ENCODE measurements at regions not wholly inside any gene's neighbourhood (a gene's known extent, or its start where the extent isn't known, plus 50 kb on each side); places are given as distances from the start of the nearest gene placed in this dataset.

GRCh38 chr6:141561154-141561553, 571.6 kb upstream of the GJE1 start:
- no peak overlapping the region for H3K4me2 ChIP-seq
- peaks cover 17% of the 10 kb centered on the region for H3K4me1 Mint-ChIP-seq
- no peak overlapping the region for H2AFZ ChIP-seq (replicated peaks)
- H3K9me3 ChIP-seq (ENCODE audit: low read depth), result no peaks in the 10 kb centered on the region
- no peak overlapping the region for H3K4me3 Mint-ChIP-seq
- H3K27ac ChIP-seq, result no peak overlapping the region
- TF ChIP-seq, protein P1, sequence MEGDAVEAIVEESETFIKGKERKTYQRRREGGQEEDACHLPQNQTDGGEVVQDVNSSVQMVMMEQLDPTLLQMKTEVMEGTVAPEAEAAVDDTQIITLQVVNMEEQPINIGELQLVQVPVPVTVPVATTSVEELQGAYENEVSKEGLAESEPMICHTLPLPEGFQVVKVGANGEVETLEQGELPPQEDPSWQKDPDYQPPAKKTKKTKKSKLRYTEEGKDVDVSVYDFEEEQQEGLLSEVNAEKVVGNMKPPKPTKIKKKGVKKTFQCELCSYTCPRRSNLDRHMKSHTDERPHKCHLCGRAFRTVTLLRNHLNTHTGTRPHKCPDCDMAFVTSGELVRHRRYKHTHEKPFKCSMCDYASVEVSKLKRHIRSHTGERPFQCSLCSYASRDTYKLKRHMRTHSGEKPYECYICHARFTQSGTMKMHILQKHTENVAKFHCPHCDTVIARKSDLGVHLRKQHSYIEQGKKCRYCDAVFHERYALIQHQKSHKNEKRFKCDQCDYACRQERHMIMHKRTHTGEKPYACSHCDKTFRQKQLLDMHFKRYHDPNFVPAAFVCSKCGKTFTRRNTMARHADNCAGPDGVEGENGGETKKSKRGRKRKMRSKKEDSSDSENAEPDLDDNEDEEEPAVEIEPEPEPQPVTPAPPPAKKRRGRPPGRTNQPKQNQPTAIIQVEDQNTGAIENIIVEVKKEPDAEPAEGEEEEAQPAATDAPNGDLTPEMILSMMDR (IDR thresholded peaks at IDR 0.05), result no peak
- TF ChIP-seq EZH2phosphoT487 (IDR thresholded peaks at IDR 0.05), result no peak
- TF ChIP-seq EZH2 (IDR thresholded peaks at IDR 0.05), result no peak
- H3K27me3 Mint-ChIP-seq (ENCODE audit: insufficient read depth, low read depth), result no peaks in the 10 kb centered on the region
- peaks cover 5% of the 10 kb centered on the region for H3F3A ChIP-seq (ENCODE audit: low read depth)
- no peak overlapping the region for H3K4me3 ChIP-seq
- H3K9ac ChIP-seq, result no peak overlapping the region
- no peak for DNase-seq (ENCODE audit: low spot score)
- no peaks in the 10 kb centered on the region for H3K79me2 ChIP-seq (ENCODE audit: low read depth)
- peaks cover 15% of the 10 kb centered on the region for H3K4me1 ChIP-seq
- no peak overlapping the region for H3K27ac Mint-ChIP-seq
- H3K36me3 ChIP-seq, result no peaks in the 10 kb centered on the region
- H3K9me3 Mint-ChIP-seq, result no peaks in the 10 kb centered on the region
- no peaks in the 10 kb centered on the region for H3K36me3 Mint-ChIP-seq
- no peaks in the 10 kb centered on the region for H3K27me3 ChIP-seq
- no peaks in the 10 kb centered on the region for H4K20me1 ChIP-seq (ENCODE audit: low read depth)

DNA sequence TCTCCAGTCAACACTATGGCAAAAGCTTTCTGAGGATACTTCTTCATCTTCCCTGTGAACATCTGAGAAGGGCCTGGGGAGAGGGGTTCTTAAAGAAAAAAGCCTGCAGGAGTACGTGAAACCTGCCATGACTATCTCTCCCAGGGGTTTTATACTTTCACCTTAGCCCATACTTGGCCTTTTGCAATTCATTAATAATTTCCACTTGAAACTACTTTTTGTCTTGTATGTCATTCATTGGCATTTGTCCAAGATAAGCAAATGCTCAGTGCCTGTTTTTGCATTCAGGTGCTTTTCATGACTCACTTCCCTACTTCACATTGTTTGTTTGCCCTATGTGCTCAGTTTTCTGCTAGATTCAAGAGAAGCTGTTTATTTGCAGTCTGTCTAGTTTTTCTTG, 580.3 kb upstream of the GJE1 start:
- no peaks in the 10 kb centered on the region for H3F3A ChIP-seq (ENCODE audit: low read depth)

GRCh38 chr6:141552031-141552430, 580.7 kb upstream of the GJE1 start:
- Histone ChIP-seq H3F3A (ENCODE audit: low read depth) (no peaks in the 10 kb centered on the region), H3K27ac (no peak overlapping the region), H3K4me1 (no peaks in the 10 kb centered on the region), H3K9me3 (ENCODE audit: low read depth) (no peaks in the 10 kb centered on the region), H4K20me1 (ENCODE audit: low read depth) (no peaks in the 10 kb centered on the region), H3K36me3 (no peaks in the 10 kb centered on the region), H3K27me3 (no peaks in the 10 kb centered on the region), H2AFZ (replicated peaks) (no peak overlapping the region), H3K4me3 (no peak overlapping the region), H3K9ac (no peak overlapping the region), H3K4me2 (no peak overlapping the region), H3K79me2 (ENCODE audit: low read depth) (no peaks in the 10 kb centered on the region)
- Mint-ChIP-seq H3K36me3 (peaks cover 2% of the 10 kb centered on the region), H3K4me3 (no peak overlapping the region), H3K27me3 (ENCODE audit: insufficient read depth, low read depth) (no peaks in the 10 kb centered on the region), H3K27ac (no peak overlapping the region), H3K9me3 (peaks cover 15% of the 10 kb centered on the region), H3K4me1 (no peaks in the 10 kb centered on the region)
- TF ChIP-seq EZH2 (IDR thresholded peaks at IDR 0.05) (no peak), EZH2phosphoT487 (IDR thresholded peaks at IDR 0.05) (no peak)
- TF ChIP-seq, protein P1 (IDR thresholded peaks at IDR 0.05), result no peak
- no peak for DNase-seq (ENCODE audit: low spot score)

More for the DNA sequence above, 580.3 kb upstream of the GJE1 start:
- H3K4me3 ChIP-seq, result no peak overlapping the region
- Mint-ChIP-seq H3K4me1 (no peaks in the 10 kb centered on the region), H3K27ac (no peak overlapping the region), H3K4me3 (no peak overlapping the region), H3K27me3 (ENCODE audit: insufficient read depth, low read depth) (no peaks in the 10 kb centered on the region), H3K9me3 (peaks cover 15% of the 10 kb centered on the region), H3K36me3 (peaks cover 2% of the 10 kb centered on the region)
- H3K27ac ChIP-seq, result no peak overlapping the region
- H3K9me3 ChIP-seq (ENCODE audit: low read depth), result no peaks in the 10 kb centered on the region
- DNase-seq (ENCODE audit: low spot score), result no peak
- H3K79me2 ChIP-seq (ENCODE audit: low read depth), result no peaks in the 10 kb centered on the region
- H3K9ac ChIP-seq, result no peak overlapping the region
- no peaks in the 10 kb centered on the region for H4K20me1 ChIP-seq (ENCODE audit: low read depth)
- H3K27me3 ChIP-seq, result no peaks in the 10 kb centered on the region
- no peaks in the 10 kb centered on the region for H3K36me3 ChIP-seq
- H2AFZ ChIP-seq (replicated peaks), result no peak overlapping the region
- no peak overlapping the region for H3K4me2 ChIP-seq
- TF ChIP-seq, protein P1 (IDR thresholded peaks at IDR 0.05), result no peak
- no peak for TF ChIP-seq EZH2phosphoT487 (IDR thresholded peaks at IDR 0.05)
- no peak for TF ChIP-seq EZH2 (IDR thresholded peaks at IDR 0.05)
- no peaks in the 10 kb centered on the region for H3K4me1 ChIP-seq
